ENCODE measurements at regions not wholly inside any gene's neighbourhood (a gene's known extent, or its start where the extent isn't known, plus 50 kb on each side); places are given as distances from the start of the nearest gene placed in this dataset.
"Not testable (repeated sequence)": the region's sequence is repeated elsewhere in the genome, so short reads cannot be mapped to it uniquely, and the experiment has no call there.

DNA sequence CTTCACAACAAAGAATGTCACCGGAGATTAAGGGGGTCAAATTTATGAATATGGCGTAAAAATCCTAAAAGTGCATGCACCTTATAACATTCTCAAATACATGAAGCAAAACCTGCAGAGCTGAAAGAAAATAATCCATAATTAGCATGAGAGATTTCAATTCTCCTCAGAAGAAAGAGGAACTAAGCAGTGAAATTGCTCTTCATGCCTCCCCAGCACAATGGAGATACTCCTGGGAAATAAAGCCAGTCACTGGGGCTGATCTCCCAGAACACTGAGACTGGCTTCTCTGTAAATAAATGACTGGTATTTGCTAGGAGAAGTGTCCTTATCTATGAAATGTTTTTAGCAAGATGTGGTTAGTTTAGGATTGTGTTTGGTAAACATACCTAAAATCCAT, 68.1 kb downstream of the GOLGA6L6 start:
- not testable (repeated sequence) for H3K27me3 ChIP-seq (ENCODE audit: control insufficient read depth, insufficient read depth, low read length); H3K4me3 ChIP-seq (ENCODE audit: low read depth, low read length); DNase-seq (ENCODE audit: low read depth); H3K36me3 ChIP-seq (ENCODE audit: control insufficient read depth, insufficient read depth, low read length)

DNA sequence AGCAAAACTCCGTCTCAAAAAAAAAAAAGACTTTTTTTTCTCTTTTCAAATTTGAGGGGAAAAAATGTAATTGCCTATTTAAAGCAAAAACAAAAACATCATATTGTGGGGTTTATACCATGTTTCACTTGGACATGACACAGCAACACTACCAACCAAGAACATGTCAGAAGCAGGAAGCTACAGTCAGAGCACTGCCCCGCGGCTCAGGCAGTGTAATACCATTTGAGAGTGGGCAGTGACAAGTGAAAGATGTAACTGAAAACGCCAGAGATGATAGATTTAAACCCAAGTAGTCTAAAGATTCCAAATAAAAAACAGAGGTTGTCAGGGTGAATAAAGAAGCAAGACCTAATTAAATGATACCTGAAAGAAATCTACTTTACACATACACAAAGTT, 68.6 kb downstream of the GOLGA6L6 start:
- not testable (repeated sequence) for H3K27me3 ChIP-seq (ENCODE audit: control insufficient read depth, insufficient read depth, low read length); H3K4me3 ChIP-seq (ENCODE audit: low read depth, low read length); DNase-seq (ENCODE audit: low read depth); H3K36me3 ChIP-seq (ENCODE audit: control insufficient read depth, insufficient read depth, low read length)

DNA sequence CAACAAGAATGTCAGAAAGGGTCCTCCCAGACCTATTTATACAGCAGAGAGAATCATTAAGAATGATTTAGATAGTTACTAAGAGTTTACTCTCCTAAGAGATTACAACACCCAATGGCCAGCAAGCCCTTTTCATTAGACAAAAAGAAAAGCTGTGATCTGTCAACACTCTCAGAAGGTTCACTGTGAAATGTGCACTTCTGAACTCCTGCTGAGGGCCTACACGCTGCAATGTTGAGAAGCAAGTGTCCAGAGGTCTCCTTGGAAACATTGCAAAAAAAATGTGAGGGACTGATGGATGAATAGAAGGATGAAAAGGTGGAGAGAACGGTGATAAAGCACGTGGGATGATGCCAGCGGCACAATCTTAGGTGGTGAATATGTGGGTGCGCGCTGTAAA, 70.8 kb downstream of the GOLGA6L6 start:
- H3K4me3 ChIP-seq (ENCODE audit: low read depth, low read length); H3K36me3 ChIP-seq (ENCODE audit: control insufficient read depth, insufficient read depth, low read length); H3K27me3 ChIP-seq (ENCODE audit: control insufficient read depth, insufficient read depth, low read length): not testable (repeated sequence)

DNA sequence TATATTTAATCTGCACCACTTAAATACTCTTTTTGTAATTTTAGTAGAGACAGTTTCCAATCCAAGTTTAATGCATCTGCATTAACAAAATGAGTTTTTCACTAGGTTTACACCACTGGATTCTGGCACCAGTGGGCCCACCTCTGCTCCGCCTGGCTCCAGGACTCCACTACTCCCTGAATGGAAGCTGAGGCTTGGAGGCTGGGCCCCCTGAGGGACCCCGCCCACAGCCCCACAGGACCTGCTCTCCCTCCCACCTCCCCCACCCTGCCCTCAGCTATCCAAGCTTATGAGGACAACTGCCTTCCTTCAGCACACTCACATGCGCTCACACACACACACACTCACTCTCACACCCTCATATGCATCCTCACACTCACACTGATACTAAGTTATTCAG, 100.5 kb downstream of the GOLGA6L6 start:
- not testable (repeated sequence) for H3K36me3 ChIP-seq (ENCODE audit: control insufficient read depth, insufficient read depth, low read length); H3K4me3 ChIP-seq (ENCODE audit: low read depth, low read length); DNase-seq (ENCODE audit: low read depth); H3K27me3 ChIP-seq (ENCODE audit: control insufficient read depth, insufficient read depth, low read length)

More for the DNA sequence above, 70.8 kb downstream of the GOLGA6L6 start:
- not testable (repeated sequence) for DNase-seq (ENCODE audit: low read depth)

DNA sequence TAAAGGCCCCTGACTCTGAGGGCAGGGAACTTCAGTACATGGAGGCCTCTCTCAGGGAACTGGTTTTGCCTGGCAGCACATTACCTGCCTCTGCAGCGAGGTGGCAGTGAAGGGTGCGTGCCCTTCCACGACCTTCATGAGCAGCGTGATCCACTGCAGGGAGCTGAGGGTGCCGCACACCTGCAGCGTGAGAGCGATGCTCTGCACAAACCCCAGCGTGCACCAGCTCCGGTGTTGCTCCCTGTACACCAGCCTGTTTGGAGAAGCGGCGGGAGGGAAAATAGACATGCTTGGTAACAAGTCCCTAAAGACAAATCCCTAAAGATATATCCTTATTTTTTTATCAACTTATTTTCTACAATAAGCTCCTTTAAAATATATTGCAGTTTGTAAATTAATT, 101.2 kb downstream of the GOLGA6L6 start:
- H3K36me3 ChIP-seq (ENCODE audit: control insufficient read depth, insufficient read depth, low read length); H3K27me3 ChIP-seq (ENCODE audit: control insufficient read depth, insufficient read depth, low read length); H3K4me3 ChIP-seq (ENCODE audit: low read depth, low read length); DNase-seq (ENCODE audit: low read depth): not testable (repeated sequence)

DNA sequence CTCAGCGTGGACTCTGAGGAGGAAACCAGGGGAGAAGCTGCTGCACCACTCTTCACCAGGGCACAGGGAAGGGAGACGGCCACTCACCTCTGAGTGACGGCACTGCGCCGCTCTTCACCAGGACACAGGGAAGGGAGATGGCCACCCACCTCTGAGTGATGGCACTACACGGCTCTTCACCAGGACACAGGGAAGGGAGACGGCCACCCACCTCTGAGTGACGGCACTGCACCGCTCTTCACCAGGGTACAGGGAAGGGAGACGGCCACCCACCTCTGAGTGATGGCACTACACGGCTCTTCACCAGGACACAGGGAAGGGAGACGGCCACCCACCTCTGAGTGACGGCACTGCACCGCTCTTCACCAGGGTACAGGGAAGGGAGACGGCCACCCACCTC, 102.5 kb downstream of the GOLGA6L6 start:
- not testable (repeated sequence) for H3K27me3 ChIP-seq (ENCODE audit: control insufficient read depth, insufficient read depth, low read length); H3K4me3 ChIP-seq (ENCODE audit: low read depth, low read length); H3K36me3 ChIP-seq (ENCODE audit: control insufficient read depth, insufficient read depth, low read length); DNase-seq (ENCODE audit: low read depth)

DNA sequence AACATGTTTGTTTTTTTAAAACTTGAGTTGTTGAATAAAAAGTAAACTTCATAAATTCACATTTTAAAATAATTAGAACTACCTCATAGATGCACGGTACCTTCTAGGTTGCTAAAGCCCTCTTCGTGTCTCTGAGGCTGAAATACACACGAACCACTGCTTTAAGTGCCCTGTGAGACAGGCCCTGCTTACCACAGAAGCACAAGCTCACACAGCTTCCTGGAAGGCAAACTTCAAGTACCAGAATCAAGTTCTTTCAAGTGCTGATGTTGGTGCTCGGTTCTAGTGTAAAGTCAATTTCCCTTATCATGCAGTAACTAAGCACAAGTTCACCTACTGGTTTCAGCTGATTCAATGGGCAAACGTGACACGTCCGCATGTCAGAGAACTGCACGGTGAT, 103.3 kb downstream of the GOLGA6L6 start:
- not testable (repeated sequence) for H3K4me3 ChIP-seq (ENCODE audit: low read depth, low read length); H3K36me3 ChIP-seq (ENCODE audit: control insufficient read depth, insufficient read depth, low read length); H3K27me3 ChIP-seq (ENCODE audit: control insufficient read depth, insufficient read depth, low read length); DNase-seq (ENCODE audit: low read depth)

DNA sequence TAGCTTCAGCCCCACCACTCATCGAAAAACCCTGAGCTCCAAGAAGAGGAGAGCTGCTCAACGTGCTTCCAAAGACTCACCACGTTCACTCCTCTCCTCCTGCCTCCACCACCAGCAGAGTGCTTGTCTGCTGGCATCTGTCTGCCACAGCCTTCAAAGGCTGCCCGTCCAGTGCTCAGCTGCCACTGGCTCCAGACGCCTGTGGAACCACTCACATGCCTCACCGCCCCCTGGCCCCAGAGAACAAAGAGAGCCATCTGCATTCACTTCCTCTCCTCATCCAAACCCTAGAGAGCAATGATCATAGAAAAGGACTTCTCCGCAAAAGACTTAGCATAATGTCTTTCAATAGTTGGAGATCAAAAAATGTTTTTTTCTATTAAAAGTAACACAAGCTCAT, 108.1 kb downstream of the GOLGA6L6 start:
- not testable (repeated sequence) for H3K27me3 ChIP-seq (ENCODE audit: control insufficient read depth, insufficient read depth, low read length); H3K4me3 ChIP-seq (ENCODE audit: low read depth, low read length); DNase-seq (ENCODE audit: low read depth); H3K36me3 ChIP-seq (ENCODE audit: control insufficient read depth, insufficient read depth, low read length)

DNA sequence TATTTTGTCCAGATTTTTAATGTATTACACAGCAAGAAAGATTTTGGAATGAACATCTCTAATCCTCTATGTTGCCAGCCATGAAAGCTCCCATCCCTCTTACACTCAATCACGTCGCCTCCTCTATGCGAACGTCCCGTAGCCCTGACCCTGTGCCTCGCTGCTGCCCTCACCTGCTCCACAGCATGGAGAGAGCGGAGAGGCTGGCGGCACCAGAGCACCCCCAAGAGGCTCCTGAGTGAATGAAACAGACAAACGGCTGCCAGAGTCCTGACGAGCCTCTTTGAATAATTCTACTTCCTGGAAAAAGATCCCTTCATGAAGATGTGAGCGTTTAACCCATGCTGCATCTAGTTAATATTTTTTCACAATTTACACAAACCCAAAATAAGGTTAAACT, 111.1 kb downstream of the GOLGA6L6 start:
- not testable (repeated sequence) for DNase-seq (ENCODE audit: low read depth); H3K27me3 ChIP-seq (ENCODE audit: control insufficient read depth, insufficient read depth, low read length); H3K4me3 ChIP-seq (ENCODE audit: low read depth, low read length)

DNA sequence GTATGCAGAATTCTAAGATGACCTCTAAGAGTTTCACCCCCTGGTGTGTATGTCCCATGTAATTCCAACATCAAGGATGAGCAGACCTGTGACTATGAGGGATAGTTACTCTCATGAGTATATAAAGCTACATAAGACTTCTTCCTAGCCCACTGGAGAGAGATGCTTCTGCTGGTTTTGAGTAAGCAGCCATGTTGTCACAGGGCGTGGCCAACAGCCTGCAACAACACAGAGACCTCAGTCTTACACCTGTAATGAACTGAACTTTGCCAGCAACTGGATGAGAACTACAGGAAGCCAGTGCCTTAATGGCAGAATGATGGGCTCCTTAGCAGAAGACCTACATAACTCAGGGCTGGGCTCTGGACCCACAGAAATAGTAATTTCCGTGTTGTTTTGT, 120.9 kb downstream of the GOLGA6L6 start:
- H3K27me3 ChIP-seq (ENCODE audit: control insufficient read depth, insufficient read depth, low read length); H3K4me3 ChIP-seq (ENCODE audit: low read depth, low read length); DNase-seq (ENCODE audit: low read depth); H3K36me3 ChIP-seq (ENCODE audit: control insufficient read depth, insufficient read depth, low read length): not testable (repeated sequence)

More for the DNA sequence above, 111.1 kb downstream of the GOLGA6L6 start:
- not testable (repeated sequence) for H3K36me3 ChIP-seq (ENCODE audit: control insufficient read depth, insufficient read depth, low read length)

DNA sequence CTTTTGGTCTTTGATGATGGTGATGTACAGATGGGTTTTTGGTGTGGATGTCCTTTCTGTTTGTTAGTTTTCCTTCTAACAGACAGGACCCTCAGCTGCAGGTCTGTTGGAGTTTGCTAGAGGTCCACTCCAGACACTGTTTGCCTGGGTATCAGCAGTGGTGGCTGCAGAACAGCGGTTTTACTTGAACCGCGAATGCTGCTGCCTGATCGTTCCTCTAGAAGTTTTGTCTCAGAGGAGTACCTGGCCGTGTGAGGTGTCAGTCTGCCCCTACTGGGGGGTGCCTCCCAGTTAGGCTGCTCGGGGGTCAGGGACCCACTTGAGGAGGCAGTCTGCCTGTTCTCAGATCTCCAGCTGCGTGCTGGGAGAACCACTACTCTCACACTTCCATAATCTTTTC, 125.0 kb downstream of the GOLGA6L6 start:
- not testable (repeated sequence) for DNase-seq (ENCODE audit: low read depth); H3K36me3 ChIP-seq (ENCODE audit: control insufficient read depth, insufficient read depth, low read length); H3K4me3 ChIP-seq (ENCODE audit: low read depth, low read length); H3K27me3 ChIP-seq (ENCODE audit: control insufficient read depth, insufficient read depth, low read length)

DNA sequence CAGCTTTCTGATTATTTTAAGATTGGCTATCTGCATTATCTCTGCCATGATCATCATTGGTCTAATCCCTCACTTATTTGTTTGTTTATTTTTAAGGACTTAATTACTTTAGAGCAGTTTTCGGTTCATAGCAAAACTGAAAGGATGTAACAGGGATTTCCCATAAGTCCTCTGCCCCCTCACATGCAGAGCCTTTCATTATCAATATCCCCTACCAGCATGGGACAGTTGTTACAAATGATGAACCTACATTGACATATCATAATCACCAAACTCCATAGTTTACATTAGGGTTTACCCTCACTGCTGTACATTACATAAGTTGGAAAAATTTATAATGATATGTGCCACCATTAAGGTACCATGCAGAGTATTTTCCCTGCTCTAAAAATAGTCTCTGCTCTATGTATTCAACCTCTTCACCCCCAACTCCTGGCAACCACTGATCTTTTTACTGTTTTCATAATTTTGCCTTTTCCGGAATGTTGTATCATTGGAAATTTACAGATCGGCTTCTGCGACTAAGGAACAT, 131.9 kb downstream of the GOLGA6L6 start:
- H3K36me3 ChIP-seq (ENCODE audit: control insufficient read depth, insufficient read depth, low read length); H3K27me3 ChIP-seq (ENCODE audit: control insufficient read depth, insufficient read depth, low read length); DNase-seq (ENCODE audit: low read depth); H3K4me3 ChIP-seq (ENCODE audit: low read depth, low read length): not testable (repeated sequence)
